ENCODE measurements at regions not wholly inside any gene's neighbourhood (a gene's known extent, or its start where the extent isn't known, plus 50 kb on each side); places are given as distances from the start of the nearest gene placed in this dataset.
"Not testable (repeated sequence)": the region's sequence is repeated elsewhere in the genome, so short reads cannot be mapped to it uniquely, and the experiment has no call there.

DNA sequence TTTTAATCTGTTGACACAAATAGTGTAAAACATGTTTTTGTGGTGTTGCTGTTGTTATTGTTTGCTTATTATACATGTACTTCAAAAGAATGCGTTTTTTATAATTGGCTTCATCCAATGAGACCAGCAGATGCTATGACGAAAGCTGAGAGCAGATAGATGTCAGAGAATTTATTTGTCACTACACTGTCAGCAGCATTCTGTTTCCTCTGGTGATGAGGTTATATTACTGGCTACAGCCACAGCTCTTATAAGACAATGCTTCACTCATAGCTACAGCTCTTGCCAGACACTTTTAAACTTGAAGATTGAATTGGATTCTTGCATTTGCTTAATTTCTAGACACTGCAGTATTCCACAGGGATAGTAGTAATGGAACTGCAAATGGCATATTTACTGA is 860.5 kb downstream of the TBC1D32 start:
- no peak for DNase-seq

DNA sequence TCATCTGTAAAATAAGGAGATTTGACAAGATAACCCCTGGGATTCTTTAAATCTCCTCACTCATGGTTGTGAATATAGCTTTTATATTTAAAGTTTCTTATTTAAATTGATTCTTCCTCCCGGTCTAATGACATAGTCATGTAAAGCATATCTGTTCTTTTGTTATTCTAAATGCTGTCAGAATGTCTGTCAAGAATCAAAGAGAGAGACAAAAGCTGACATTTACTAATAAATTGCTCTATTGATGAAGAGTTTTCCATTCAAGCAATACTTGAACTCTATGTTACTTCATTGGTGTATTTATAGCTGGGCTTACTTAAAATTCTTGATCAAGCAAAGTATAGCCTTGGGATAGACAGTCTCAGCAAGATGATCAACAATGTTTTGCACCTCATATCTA is 865.8 kb downstream of the TBC1D32 start:
- no peak for DNase-seq

DNA sequence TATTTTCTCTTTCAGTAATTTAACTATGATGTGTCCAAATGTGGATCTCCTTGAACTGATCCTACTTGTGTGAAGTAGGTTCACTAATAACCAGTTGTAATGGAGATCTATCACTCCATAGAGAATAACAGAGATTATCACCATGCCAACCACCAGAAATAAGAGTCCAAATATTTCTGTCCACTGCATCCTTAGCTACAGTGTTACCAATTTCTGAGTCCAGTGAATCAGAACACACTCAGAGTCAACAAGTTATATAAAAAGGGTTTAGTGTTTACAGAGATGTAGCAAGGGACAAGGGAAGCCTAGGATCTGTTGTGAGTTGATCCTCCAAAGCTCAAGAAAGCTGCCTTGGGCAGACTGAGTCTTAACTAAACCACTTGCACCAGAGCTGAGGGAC is 882.8 kb downstream of the TBC1D32 start:
- DNase-seq, result no peak

DNA sequence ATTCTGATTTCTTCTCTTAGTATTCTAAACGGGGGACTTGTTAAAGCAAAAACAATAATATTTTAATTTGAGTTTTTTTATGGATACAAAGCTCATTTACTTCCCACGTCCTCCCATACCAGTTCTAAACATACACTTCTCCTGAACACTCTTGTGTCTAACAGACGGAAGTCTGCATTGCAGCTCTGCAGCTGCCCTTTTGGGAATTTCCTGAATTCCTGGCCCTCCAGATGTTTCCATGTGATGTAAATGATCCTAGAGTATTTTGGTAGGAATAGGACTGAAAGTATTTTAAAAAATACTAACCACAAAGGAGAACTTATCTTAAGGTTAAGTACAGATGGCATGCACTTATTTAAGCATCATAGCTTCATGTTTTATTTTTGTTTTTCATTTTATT is 886.7 kb downstream of the TBC1D32 start:
- no peak for DNase-seq

DNA sequence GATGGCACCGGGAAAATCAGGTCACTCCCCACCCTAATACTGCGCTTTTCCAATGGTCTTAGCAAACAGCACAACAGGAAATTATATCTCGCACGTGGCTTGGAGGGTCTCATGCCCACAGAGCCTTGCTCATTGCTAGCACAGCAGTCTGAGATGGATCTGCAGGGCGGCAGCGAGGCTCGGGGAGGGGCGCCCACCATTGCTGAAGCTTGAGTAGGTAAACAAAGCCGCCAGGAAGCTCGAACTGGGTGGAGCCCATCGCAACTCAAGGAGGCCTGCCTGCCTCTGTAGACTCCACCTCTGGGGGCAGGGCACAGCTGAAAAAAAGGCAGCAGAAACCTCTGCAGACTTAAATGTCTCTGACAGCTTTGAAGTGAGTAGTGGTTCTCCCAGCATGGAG is 901.4 kb downstream of the TBC1D32 start:
- not testable (repeated sequence) for DNase-seq

DNA sequence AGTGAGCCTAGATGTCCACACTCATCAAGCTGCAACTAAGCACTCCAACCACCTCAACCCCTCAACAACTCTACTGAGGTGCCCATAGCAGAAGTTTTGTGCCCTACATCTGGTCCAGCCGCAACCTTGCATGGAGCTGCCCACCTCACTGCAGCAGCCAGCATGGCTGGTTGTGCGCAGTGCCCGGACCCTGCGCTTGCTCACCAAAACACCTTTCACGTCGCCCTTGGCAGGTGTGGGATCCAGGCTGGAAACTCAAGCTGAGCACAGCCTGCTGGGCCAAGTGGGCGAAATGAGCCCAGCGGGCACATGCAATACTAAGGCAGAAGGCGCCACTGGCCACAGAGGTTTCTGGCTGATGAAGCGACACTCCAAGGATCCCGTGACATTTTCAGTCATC is 902.4 kb downstream of the TBC1D32 start:
- DNase-seq, result no peak

DNA sequence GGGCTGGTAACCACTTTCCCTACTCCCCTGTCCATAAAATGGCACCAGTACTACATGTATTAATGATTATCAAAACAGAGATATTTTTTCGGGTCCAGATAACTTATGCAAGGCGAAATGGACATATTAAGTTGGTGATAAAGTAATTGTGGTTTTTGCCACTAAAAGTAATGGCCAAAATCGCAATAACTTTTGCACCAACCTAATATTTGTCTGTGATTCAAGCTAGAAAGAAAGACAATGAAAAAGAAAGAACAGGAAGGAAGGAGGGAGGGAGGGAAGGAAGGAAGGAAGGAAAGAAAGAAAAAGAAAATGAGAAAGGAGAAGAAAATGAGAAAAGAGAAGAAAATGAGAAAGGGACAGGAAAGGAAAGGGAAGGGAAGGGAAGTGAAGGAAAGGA is 922.9 kb downstream of the TBC1D32 start:
- no peak for DNase-seq

DNA sequence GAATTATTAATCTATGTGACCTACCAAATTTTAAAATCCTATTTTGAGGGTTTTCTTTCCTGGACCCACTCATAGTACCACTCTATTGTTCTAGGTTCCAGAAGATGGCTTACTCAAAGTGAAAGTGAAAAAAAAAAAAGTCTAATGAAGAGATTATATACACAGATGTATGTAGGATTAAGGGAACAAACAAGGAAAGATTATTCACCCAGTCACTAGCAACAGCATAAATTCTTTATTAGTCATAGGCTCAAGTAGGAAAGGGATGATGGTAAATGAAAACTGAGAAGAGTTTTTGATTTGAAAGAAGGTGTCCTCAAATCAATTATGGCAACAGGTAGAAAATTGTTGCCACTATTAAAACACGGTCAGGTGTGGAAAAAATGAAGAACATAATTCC is 923.7 kb downstream of the TBC1D32 start:
- DNase-seq, result no peak

DNA sequence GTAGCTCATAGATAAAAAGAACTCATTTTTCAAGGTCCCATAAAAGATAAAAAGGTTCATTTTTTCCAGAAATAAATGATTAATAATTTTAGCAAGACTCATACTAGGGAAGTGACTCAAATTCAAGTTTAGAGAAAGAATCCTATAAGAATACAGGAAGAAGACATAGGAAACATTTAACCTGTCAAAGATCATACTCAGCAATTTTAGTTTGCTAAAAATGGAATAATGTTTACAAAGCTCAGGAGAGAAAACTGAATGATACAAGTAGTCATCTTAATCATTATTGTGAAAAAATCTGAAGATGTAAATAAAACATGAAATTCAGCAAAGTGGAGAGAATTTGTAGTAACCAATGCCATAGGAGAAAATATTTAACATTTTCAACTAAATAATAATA is 926.6 kb downstream of the TBC1D32 start:
- DNase-seq, result no peak

DNA sequence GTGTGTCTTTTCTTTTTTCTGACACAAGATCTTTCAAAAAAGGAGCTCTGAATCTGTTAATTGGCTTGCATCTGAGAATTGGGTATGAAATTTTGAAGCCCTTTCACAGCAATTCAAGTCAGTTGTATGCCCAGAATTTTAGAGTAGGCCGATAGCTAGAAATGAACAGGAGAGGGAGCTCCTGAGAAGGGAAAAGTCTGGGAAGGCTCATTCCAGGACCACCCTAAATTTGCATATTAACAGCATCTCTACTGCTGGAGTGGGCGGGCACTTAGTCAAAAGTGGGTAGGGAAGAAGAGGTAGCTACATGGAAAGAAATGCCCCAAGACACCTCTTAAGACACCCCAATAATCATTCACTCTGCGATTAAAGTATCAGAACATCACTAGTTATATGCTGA is 928.3 kb downstream of the TBC1D32 start:
- no peak for DNase-seq

DNA sequence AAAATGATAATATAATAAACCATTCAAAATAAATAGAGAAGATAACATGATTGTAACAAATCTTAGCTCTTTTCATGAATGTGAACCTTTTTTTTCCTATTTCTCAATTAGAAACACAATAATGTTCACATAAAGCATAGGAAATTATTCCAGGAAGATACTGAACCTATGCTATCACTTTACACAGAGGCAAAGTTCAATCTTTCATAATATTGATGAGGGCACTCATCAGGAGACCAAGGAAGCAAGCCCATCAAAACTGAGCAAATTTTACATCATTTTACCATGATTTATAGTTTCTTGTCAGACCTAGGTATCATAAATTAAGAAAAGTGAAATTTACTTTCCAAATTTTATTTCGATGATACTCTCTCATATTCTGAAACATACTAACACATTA is 938.5 kb downstream of the TBC1D32 start:
- no peak for DNase-seq

DNA sequence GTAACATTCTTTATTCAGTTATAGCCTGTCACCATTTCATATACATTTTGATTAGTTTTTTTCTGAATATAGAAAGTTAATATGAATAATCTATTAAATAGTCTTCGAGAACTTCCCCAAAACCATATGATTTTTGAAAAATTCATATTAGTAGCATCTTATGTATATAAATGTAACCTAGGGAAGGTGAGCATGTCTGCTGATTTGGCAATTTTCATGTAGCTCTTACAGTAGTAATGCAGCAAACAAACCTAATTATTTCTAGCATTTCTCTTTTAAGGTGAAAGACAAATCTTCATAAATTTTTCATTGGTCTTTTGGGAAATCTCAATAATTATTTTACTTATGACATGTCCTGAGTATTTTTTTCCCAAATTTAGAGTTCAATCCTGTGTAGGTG is 939.0 kb downstream of the TBC1D32 start:
- no peak for DNase-seq

DNA sequence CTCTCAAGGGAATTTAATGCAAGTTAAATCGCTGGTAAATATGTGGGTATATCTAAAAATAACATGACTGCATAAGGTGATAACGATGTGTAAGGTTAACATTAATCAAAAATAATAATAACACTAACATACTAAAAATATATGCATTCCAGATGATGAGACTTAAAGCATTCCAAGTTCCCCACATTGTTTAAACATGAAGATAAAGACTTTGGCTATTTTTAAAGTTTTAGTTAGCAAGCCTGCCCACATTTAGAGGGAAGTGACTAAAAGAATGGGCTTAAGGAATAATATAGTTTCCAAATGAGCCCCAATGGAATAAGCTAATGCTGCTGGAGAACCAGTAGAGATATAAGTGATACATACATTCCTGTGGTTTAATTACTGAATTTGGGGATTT is 941.3 kb downstream of the TBC1D32 start:
- no peak for DNase-seq

DNA sequence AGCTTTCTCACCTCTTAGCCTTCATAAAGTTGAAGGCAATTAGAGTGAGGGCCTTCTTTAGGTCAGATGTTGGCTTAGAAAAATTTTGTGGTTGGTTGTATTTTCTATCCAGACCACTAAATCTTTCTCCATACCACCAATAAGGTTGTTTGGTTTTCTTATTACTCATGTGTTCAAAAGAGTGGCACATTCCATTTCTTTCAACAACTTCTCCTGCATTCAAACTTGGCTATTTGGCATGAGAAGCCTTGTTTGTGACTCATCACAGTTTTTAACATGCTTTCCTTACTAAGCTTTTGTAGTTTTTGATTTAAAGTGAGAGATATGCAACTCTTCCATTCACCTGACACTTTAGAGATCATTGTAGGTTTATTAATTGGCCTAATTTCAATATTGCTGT is 949.6 kb downstream of the TBC1D32 start:
- no peak for DNase-seq

DNA sequence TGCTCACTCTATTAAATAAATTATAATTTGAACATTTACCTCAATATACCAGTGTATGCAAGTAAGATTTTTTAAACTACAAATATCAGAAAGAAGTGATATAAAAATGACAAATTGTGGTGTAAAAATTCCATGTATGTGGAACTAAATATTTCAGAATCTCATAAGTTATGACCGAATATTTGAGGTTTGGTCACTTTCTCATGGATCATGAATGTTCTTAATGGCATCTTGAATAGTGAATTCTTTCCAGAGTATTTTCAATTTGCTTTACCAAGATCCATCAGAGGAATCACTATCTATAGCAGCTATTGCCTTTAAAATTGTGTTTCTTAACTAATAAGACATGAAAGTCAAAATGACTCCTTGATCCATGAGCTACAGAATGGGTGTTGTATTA is 950.6 kb downstream of the TBC1D32 start:
- no peak for DNase-seq

DNA sequence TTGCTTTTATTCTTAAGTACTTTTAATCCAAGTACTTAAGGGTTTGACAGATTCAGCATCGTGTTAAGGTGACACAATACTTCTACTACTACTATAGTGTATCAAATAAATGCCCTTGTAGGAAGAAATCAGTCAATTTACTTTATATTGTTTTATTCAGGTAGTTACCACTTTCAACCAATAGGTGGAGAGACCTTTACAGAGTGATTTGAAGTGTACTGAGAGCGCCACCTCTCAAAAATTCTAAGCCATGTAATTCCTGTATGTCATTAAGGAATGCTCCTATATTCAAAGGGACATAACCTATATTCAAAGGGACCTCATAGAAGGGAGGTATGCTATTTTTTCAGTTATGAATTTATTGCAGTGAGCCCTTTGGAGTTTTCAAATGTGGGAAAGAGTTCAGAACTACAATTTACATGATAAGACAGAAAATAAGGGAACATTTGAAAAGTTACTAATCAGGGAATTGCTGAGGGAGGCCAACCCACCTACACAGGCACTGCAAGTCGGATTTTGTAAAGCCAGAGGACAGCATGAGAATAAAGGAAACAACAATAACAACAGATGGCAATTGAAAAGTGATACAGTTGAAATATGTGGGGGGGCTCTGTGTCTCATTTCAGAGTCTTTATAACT is 955.6 kb downstream of the TBC1D32 start:
- DNase-seq, result peak; percentile 70

DNA sequence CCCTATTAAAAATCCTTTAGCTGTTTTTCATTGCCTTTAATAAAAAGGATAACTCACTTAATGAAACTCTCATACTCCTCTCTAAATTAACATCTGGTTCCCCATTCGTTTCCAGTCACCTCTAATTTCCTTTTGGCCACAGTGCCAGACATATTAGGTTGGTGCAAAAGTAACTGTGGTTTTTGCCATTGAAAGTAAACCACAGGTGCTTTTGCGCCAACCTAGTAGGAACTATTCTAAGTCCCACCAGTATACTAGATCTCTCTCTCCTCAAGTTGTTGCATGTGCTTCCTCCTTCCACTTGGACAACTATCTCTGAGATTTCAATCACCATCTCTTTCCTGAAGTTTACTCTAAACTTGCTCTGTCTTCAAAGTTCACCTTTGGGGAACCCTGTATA is 961.1 kb downstream of the TBC1D32 start:
- DNase-seq, result no peak

DNA sequence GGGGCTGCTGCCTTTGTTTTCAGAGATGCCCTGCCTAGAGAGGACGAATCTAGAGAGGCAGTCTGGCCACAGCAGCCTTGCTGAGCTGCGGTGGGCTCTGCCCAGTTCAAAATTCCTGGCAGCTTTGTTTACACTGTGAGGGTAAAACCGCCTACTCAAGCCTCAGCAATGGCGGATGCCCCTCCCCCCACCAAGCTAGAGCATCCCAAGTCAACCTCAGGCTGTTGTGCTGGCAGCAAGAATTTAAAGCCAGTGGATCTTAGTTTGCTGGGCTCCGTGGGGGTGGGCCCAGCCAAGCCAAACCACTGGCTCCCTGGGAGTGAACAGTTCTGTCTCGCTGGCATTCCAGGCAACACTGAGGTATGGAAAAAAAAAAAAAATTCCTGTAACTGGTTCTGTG is 970.9 kb downstream of the TBC1D32 start:
- no peak for DNase-seq

DNA sequence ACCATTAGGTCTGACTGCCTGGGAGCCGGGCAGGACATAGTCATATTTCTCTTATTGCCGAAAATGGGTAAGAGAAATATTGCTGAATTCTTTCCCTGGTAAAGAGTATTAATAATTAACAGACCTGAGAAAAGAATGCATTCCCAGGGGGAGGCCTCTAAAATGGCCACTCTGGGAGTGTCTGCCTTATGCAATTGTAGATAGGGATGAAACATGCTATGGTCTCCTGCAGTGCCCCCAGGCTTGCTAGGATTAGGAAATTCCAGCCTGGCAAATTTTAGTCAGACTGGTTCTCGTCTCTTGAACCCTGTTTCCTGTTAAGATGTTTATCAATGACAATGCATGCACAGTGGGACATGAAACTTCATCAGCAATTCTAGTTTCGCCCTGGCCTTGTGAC is 975.7 kb downstream of the TBC1D32 start:
- DNase-seq, result not testable (repeated sequence)

DNA sequence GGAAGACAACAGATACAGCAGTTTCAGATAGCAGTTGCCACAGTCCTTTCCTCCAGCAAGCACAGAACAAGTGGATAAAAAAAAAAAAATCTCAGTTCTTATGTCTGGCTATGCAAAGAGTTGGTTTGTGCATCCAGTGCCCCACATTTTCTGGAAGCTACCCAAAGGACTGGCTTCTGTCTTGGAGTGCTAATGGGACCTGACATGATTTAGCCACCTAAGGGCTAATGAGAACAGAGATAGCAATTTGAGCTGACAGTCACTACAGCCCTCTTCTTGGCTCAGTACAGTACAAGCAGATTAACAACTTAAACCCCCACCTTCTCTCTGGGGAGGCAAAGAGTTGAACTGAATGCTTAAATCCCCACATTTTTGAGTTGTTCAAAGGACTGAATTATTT is 976.8 kb downstream of the TBC1D32 start:
- DNase-seq, result no peak

DNA sequence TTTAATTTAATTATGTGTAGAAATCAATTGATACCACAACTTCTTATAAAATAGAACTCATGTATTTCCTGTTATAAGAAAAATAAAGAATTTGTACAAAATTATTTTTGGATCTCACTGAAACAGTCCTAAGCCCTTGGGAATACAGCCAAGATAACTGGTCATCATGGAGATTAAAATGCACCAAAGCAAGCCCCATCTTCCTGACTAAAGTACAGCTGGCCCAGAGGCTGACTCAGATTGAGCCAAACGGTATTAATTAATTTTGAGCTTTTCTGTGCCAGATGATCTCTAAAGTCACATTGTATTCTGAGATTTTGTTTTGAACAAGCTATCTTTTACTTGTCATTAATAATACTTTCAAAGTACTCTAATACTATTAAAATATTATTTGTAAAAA is 978.5 kb downstream of the TBC1D32 start:
- no peak for DNase-seq

DNA sequence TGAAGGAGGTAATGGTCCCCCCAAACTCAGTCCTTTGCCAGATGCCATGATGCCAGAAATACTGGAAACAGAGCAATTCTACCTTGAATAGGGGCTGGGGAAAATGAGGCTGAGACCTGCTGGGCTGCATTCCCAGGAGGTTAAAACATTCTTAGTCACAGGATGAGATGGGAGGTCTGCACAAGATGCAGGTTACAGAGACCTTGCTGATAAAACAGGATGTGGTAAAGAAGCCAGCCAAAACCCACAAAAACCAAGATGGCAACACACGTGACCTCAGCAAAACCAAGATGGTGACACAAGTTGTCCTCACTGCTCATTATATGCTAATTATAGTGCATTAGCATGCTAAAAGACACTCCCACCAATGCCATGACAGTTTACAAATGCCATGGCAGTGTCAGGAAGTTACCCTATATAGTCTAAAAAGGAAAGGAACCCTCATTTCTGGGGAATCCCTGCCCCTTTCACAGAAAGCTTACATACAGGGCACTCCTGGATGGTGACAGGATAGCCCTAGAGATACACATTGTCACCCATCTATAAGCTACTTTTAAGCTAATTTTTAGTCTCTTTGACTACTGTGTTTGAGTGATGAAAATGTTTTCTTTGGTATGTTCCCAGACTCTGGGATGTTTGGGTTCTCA is 979.7 kb downstream of the TBC1D32 start:
- DNase-seq, result no peak

DNA sequence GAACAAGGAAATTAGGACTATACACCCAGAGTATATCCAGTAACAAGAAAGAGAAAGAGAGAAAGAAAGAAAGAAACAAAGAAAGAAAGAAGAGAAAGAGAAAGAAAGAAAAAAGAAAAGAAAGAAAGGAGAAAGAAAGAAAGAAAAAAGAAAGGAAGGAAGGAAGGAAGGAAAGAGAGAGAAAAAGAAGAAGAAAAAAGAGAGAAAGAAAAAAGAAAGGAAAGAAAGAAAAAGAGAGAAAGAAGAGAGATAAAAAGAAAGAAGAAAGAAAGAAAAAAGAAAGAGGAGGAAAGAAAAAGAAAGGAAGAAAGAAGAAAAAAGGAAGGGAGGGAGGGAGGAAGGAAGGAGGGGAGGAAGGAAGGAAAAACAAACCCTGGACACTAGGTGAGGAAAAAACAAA is 981.8 kb downstream of the TBC1D32 start:
- DNase-seq, result no peak

DNA sequence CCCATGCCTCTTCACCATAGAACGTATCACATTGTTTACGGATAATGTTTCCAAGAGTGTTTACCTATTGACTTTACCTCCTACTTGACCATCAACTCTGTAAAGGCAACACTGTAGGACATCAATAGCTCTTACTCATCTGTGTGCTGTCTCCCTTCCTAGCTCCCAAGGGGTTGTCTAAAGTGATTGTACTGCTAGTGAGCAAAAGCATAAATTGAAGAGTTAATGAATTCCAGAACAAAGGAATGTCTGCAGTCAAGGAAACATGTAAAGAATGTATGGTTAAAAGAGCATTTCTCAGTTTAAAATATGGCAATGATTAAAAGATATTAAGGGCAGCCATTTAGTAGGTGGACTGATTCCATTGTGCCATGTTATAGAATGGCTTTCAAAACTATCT is 985.4 kb downstream of the TBC1D32 start:
- no peak for DNase-seq

DNA sequence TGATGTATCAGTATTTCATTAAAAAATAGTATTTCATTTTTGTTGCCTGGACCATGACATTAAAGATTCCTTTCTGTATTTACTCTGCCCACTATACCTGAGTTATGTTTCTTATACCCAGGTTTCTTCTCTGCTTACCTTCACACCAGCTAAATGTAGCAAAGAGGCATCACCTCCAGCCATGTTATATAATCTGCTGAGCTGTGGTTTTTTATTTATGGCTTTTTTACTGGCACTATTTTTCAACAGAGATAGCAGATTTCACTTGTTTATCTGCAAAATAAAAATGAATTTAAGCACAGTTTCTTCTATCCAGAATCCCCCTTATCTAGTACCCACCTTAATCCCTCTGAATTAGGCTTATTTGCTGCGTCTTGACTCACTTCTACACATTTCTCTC is 979.0 kb upstream of the MAN1A1 start:
- DNase-seq, result no peak

All from hematopoietic multipotent progenitor cell treated with erythropoietin and hydrocortisone succinate and interleukin-3 and kit ligand, for 6 days (in vitro differentiated cells).